Sigmoid colon (tissue), 6 donors: ENCODE measurements at regions not wholly inside any gene's neighbourhood (a gene's known extent, or its start where the extent isn't known, plus 50 kb on each side); places are given as distances from the start of the nearest gene placed in this dataset.

Source experiments
- DNase-seq: peaks from one replicate; pipeline ENCODE4 v3.0.0-alpha.2; 2019
- H3K27ac ChIP-seq, 4 donors: fragments of 200-600 bp; sonication (generic); one replicate each; pipeline ENCODE4 v1.5.1; 2016 to 2019; ENCODE audit warnings: mild to moderate bottlenecking in 1 of 4
- H3K27me3 ChIP-seq, 3 donors: fragments of 200-600 bp; sonication (generic); one replicate each; pipeline ENCODE4 v1.5.1; 2019; ENCODE audit warnings: mild to moderate bottlenecking in 1 of 3
- H3K36me3 ChIP-seq, 4 donors: fragments of 200-600 bp; sonication (generic); one replicate each; pipeline ENCODE4 v1.5.1; 2016 to 2019
- H3K4me1 ChIP-seq, 4 donors: fragments of 200-600 bp; sonication (generic); one replicate each; pipeline ENCODE4 v1.5.1; 2017 to 2019
- H3K4me3 ChIP-seq, 4 donors: fragments of 200-600 bp; sonication (generic); one replicate each; pipeline ENCODE4 v1.5.1; 2017 to 2019; ENCODE audit warnings: mild to moderate bottlenecking in 2 of 4, moderate library complexity in 1 of 4
- H3K9me3 ChIP-seq, 4 donors: fragments of 200-600 bp in 3 of 4; sonication (generic) in 3 of 4; one replicate each; pipeline versions ENCODE4 v1.5.1 to v1.6.1; 2013 to 2019
- CTCF ChIP-seq, 4 experiments: fragments of 450-650 bp in 3 of 4; fragments of 200-600 bp in 1 of 4; IDR thresholded peaks; one replicate each; pipeline ENCODE4 v1.5.1; 2016 to 2019; ENCODE audit warnings: antibody characterized with exemption in 4 of 4, mild to moderate bottlenecking in 3 of 4, moderate library complexity in 2 of 4
- EP300 ChIP-seq, 4 donors: sonication (generic); formaldehyde crosslinking; IDR thresholded peaks; one replicate each; pipeline ENCODE4 v1.6.1; 2017; ENCODE audit warnings: antibody characterized with exemption in 4 of 4
- POLR2A ChIP-seq, 2 donors: fragments of 450-650 bp; IDR thresholded peaks; one replicate each; pipeline ENCODE4 v1.6.1; 2016; ENCODE audit warnings: antibody characterized with exemption in 2 of 2, mild to moderate bottlenecking in 2 of 2, moderate library complexity in 2 of 2
- POLR2AphosphoS5 ChIP-seq, 4 donors: sonication (generic); formaldehyde crosslinking; IDR thresholded peaks; one replicate each; pipeline ENCODE4 v1.6.1; 2017; ENCODE audit warnings: antibody characterized with exemption in 4 of 4
- WGBS, 2 donors: extraction: QIAGEN DNeasy Blood & Tissue Kit; methylation state at CpG; one replicate each; pipeline ENCODE4 v1.1.7; 2013; 5-methylcytosine and 5-hydroxymethylcytosine counted together
- intact Hi-C: fragments of 100-400 bp; cut with DNase I; formaldehyde crosslinking; loops from one replicate; pipeline ENCODE4 v1.15.1; 2023
- donor health status: healthy with polysubstance abuse.
- donor health status: healthy.

- H3K9me3 ChIP-seq = no peaks in the 10 kb centered on the region
- DNase-seq = no peak
- no peaks in the 10 kb centered on the region for H3K27me3 ChIP-seq
- H3K27ac ChIP-seq = no peak overlapping the region
- no peak for TF ChIP-seq POLR2A (IDR thresholded peaks at IDR 0.05)
- no peak for TF ChIP-seq CTCF (IDR thresholded peaks at IDR 0.05)
- TF ChIP-seq EP300 (IDR thresholded peaks at IDR 0.05) = no peak
- TF ChIP-seq POLR2AphosphoS5 (IDR thresholded peaks at IDR 0.05) = no peak
- H3K36me3 ChIP-seq = no peaks in the 10 kb centered on the region
- peaks cover 0 to 6% (median 0%) of the 10 kb centered on the region in 4 donors for H3K4me1 ChIP-seq
- no peak overlapping the region for H3K4me3 ChIP-seq
- 85 to 88% methylated on average over 6 of the region's 6 CpGs for WGBS, 2 donors
- intact Hi-C loops = no loop called here
These were observed 95.4 kb upstream of the PITRM1 start for GRCh38 chr10:3268025-3268424.

DNA sequence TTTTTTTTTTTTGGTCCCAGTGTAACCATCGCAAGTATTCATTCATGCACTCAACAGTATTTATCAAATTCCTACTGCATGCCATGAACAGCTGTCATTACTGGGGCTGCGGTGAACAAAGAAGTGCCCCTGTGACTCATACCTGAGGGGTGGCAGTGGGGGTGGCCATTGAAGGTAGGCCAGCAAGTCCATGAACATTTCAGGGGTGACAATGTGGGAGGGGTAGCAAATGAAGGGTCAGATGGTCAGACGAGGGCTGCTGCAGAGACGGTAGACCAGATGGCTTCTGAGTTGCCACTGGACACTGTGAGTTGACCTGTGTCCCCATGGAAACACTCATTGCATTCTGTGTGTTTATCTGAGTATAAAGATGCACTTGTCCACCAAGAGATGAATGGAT, 92.5 kb upstream of the PITRM1 start:
- Histone ChIP-seq H3K9me3 (no peaks in the 10 kb centered on the region), H3K27ac (no peak overlapping the region), H3K4me3 (no peak overlapping the region), H3K27me3 (no peaks in the 10 kb centered on the region), H3K4me1 (peaks cover 0 to 20% (median 16%) of the 10 kb centered on the region in 4 donors), H3K36me3 (no peaks in the 10 kb centered on the region)
- WGBS, 2 donors = 82 to 87% methylated on average over 4 of the region's 4 CpGs
- intact Hi-C loops = no loop called here
- TF ChIP-seq CTCF (IDR thresholded peaks at IDR 0.05) (no peak), EP300 (IDR thresholded peaks at IDR 0.05) (no peak), POLR2AphosphoS5 (IDR thresholded peaks at IDR 0.05) (no peak), POLR2A (IDR thresholded peaks at IDR 0.05) (no peak)
- DNase-seq = peak; percentile 37

DNA sequence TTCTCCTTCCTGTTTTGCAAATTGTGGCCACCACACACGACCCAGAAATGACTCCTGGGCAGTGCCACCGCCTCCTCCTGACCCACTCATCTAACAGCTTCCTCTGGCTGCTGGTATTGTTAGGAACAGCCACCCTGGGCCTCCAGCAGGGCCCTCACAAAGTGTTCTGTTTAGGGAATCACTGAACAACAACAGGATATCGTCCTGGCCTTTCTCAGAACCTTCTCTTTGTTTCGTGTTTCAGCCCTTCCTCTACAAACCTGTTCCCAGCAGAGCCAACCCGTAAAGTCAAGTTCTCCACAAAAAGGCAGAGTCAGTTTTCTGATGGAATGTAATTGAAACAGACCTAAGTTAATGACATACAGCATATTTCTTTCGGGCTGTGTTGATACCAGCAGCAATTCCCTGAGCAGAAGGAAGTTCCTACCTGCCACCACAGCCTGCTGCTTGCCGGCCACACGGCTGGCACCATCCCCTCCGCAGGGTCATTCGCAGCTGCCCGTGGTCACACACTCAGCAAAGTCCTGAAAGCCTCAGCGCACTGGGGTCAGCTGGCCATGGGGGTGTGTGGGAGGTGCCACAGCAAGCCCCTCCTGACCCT, 91.7 kb upstream of the PITRM1 start:
- Histone ChIP-seq H3K4me1 (peaks cover 0 to 21% (median 16%) of the 10 kb centered on the region in 4 donors), H3K4me3 (no peak overlapping the region), H3K27me3 (no peaks in the 10 kb centered on the region), H3K9me3 (no peaks in the 10 kb centered on the region), H3K27ac (peak overlapping the region in 3 of 4 donors; percentile 9 to 45 (median 21)), H3K36me3 (no peaks in the 10 kb centered on the region)
- TF ChIP-seq CTCF (IDR thresholded peaks at IDR 0.05) (no peak), EP300 (IDR thresholded peaks at IDR 0.05) (no peak), POLR2A (IDR thresholded peaks at IDR 0.05) (no peak), POLR2AphosphoS5 (IDR thresholded peaks at IDR 0.05) (no peak)
- 73 to 82% methylated on average over 12 of the region's 12 CpGs for WGBS, 2 donors
- DNase-seq = peak; percentile 60
- intact Hi-C loops = no loop called here

- Histone ChIP-seq H3K27me3 (no peaks in the 10 kb centered on the region), H3K4me1 (peaks cover 0 to 21% (median 16%) of the 10 kb centered on the region in 4 donors), H3K27ac (peak overlapping the region in 2 of 4 donors; percentile 9 to 21), H3K36me3 (no peaks in the 10 kb centered on the region), H3K9me3 (no peaks in the 10 kb centered on the region), H3K4me3 (no peak overlapping the region)
- DNase-seq = peak; percentile 28
- intact Hi-C loops = no loop called here
- TF ChIP-seq EP300 (IDR thresholded peaks at IDR 0.05) = no peak
- TF ChIP-seq POLR2A (IDR thresholded peaks at IDR 0.05) = no peak
- TF ChIP-seq CTCF (IDR thresholded peaks at IDR 0.05) = no peak
- no peak for TF ChIP-seq POLR2AphosphoS5 (IDR thresholded peaks at IDR 0.05)
- 88 to 90% methylated on average over 12 of the region's 12 CpGs for WGBS, 2 donors
These were observed 91.2 kb upstream of the PITRM1 start for GRCh38 chr10:3263747-3264146.

GRCh38 chr10:3263082-3263481, 90.5 kb upstream of the PITRM1 start:
- no peak for DNase-seq

More at GRCh38 chr10:3263082-3263481, 90.5 kb upstream of the PITRM1 start:
- Histone ChIP-seq H3K27me3 (no peaks in the 10 kb centered on the region), H3K4me3 (no peak overlapping the region), H3K4me1 (peaks cover 0 to 21% (median 16%) of the 10 kb centered on the region in 4 donors), H3K27ac (no peak overlapping the region), H3K36me3 (no peaks in the 10 kb centered on the region), H3K9me3 (no peaks in the 10 kb centered on the region)
- no peak for TF ChIP-seq CTCF (IDR thresholded peaks at IDR 0.05)
- TF ChIP-seq POLR2AphosphoS5 (IDR thresholded peaks at IDR 0.05) = no peak
- no peak for TF ChIP-seq EP300 (IDR thresholded peaks at IDR 0.05)
- no peak for TF ChIP-seq POLR2A (IDR thresholded peaks at IDR 0.05)
- intact Hi-C loops = no loop called here
- 57 to 62% methylated on average over 3 of the region's 3 CpGs for WGBS, 2 donors
